Naive B cell (primary cell): ENCODE measurements at regions not wholly inside any gene's neighbourhood (a gene's known extent, or its start where the extent isn't known, plus 50 kb on each side); places are given as distances from the start of the nearest gene placed in this dataset.
"Not testable (repeated sequence)": the region's sequence is repeated elsewhere in the genome, so short reads cannot be mapped to it uniquely, and the experiment has no call there.

Experiments used
- ATAC-seq, 2 donors: fragments of 150-1000 bp; cut with Tn5 transposase; 2 replicates each; pipeline ENCODE4 v1.10.0; 2021; ENCODE audit warnings: low read depth in 2 of 2, mild to moderate bottlenecking in 2 of 2, moderate library complexity in 2 of 2
- DNase-seq: peaks from one replicate; pipeline ENCODE4 v3.0.0; 2022
- H3K27ac Mint-ChIP-seq, 6 donors: one replicate each; pipeline ENCODE4 v1.8.0; 2020 to 2022; ENCODE audit warnings: mild to moderate bottlenecking in 6 of 6, mixed read lengths in 6 of 6, moderate library complexity in 5 of 6, inconsistent platforms in 2 of 6
- H3K27me3 Mint-ChIP-seq, 3 donors: one replicate each; pipeline ENCODE4 v1.8.0; 2021 to 2022; ENCODE audit warnings: mixed read lengths in 3 of 3, mild to moderate bottlenecking in 1 of 3
- H3K36me3 Mint-ChIP-seq, 2 donors: one replicate each; pipeline ENCODE4 v1.8.0; 2020 to 2022; ENCODE audit warnings: mixed read lengths in 2 of 2, inconsistent platforms in 1 of 2, mild to moderate bottlenecking in 1 of 2
- H3K4me1 Mint-ChIP-seq, 3 donors: one replicate each; pipeline ENCODE4 v1.8.0; 2020 to 2022; ENCODE audit warnings: mixed read lengths in 3 of 3, inconsistent platforms in 1 of 3, mild to moderate bottlenecking in 1 of 3, moderate library complexity in 1 of 3
- H3K4me3 Mint-ChIP-seq, 8 donors: one replicate each; pipeline ENCODE4 v1.8.0; 2020 to 2022; ENCODE audit warnings: mild to moderate bottlenecking in 8 of 8, mixed read lengths in 8 of 8, moderate library complexity in 8 of 8, inconsistent platforms in 2 of 8
- H3K9me3 Mint-ChIP-seq, 7 donors: one replicate each; pipeline ENCODE4 v1.8.0; 2020 to 2022; ENCODE audit warnings: mixed read lengths in 7 of 7, mild to moderate bottlenecking in 5 of 7, inconsistent platforms in 2 of 7, moderate library complexity in 1 of 7

- no peak overlapping the region for H3K27ac Mint-ChIP-seq
- H3K27me3 Mint-ChIP-seq, result no peaks in the 10 kb centered on the region
- no peak overlapping the region for H3K4me3 Mint-ChIP-seq
These were observed 775.0 kb downstream of the DIPK2A start for GRCh38 chr3:144746631-144747030.

GRCh38 chr3:144749536-144750253 lies 778.1 kb downstream of the DIPK2A start:
- not testable (repeated sequence) for H3K4me3 Mint-ChIP-seq, DNase-seq, H3K36me3 Mint-ChIP-seq, H3K9me3 Mint-ChIP-seq, ATAC-seq, H3K27me3 Mint-ChIP-seq, H3K4me1 Mint-ChIP-seq, H3K27ac Mint-ChIP-seq

More at GRCh38 chr3:144746631-144747030, 775.0 kb downstream of the DIPK2A start:
- Mint-ChIP-seq H3K9me3 (peaks cover 0 to 6% (median 0%) of the 10 kb centered on the region in 7 donors), H3K36me3 (no peaks in the 10 kb centered on the region), H3K4me1 (no peaks in the 10 kb centered on the region)
- ATAC-seq (no peak), DNase-seq (no peak)

GRCh38 chr3:144754076-144754783 lies 782.6 kb downstream of the DIPK2A start:
- Mint-ChIP-seq H3K9me3 (peaks cover 0 to 6% (median 0%) of the 10 kb centered on the region in 7 donors), H3K4me1 (no peaks in the 10 kb centered on the region), H3K4me3 (no peak overlapping the region), H3K36me3 (no peaks in the 10 kb centered on the region), H3K27ac (no peak overlapping the region), H3K27me3 (no peaks in the 10 kb centered on the region)
- no peak for ATAC-seq
- no peak for DNase-seq

GRCh38 chr3:144756704-144757440 lies 785.2 kb downstream of the DIPK2A start:
- no peaks in the 10 kb centered on the region for H3K4me1 Mint-ChIP-seq
- H3K36me3 Mint-ChIP-seq, result no peaks in the 10 kb centered on the region
- peaks cover 0 to 5% (median 0%) of the 10 kb centered on the region in 7 donors for H3K9me3 Mint-ChIP-seq
- DNase-seq, result no peak
- no peaks in the 10 kb centered on the region for H3K27me3 Mint-ChIP-seq
- H3K4me3 Mint-ChIP-seq, result no peak overlapping the region
- ATAC-seq, result no peak
- H3K27ac Mint-ChIP-seq, result no peak overlapping the region

- H3K4me3 Mint-ChIP-seq, result no peak overlapping the region
- no peak overlapping the region for H3K27ac Mint-ChIP-seq
- no peak for DNase-seq
- H3K36me3 Mint-ChIP-seq, result no peaks in the 10 kb centered on the region
- no peaks in the 10 kb centered on the region for H3K9me3 Mint-ChIP-seq
- H3K27me3 Mint-ChIP-seq, result no peaks in the 10 kb centered on the region
- ATAC-seq, result no peak
- H3K4me1 Mint-ChIP-seq, result no peaks in the 10 kb centered on the region
These were observed 789.2 kb downstream of the DIPK2A start for GRCh38 chr3:144760831-144761230.

GRCh38 chr3:144762091-144762490 lies 790.5 kb downstream of the DIPK2A start:
- no peak overlapping the region for H3K27ac Mint-ChIP-seq
- ATAC-seq, result no peak

GRCh38 chr3:144763878-144764454 lies 792.3 kb downstream of the DIPK2A start:
- H3K27me3 Mint-ChIP-seq, result no peaks in the 10 kb centered on the region
- no peak overlapping the region for H3K27ac Mint-ChIP-seq
- H3K4me3 Mint-ChIP-seq, result no peak overlapping the region
- ATAC-seq (no peak), DNase-seq (no peak)
- no peaks in the 10 kb centered on the region for H3K9me3 Mint-ChIP-seq
- no peaks in the 10 kb centered on the region for H3K36me3 Mint-ChIP-seq
- H3K4me1 Mint-ChIP-seq, result no peaks in the 10 kb centered on the region

More at GRCh38 chr3:144762091-144762490, 790.5 kb downstream of the DIPK2A start:
- Mint-ChIP-seq H3K4me1 (no peaks in the 10 kb centered on the region), H3K27me3 (no peaks in the 10 kb centered on the region), H3K9me3 (no peaks in the 10 kb centered on the region), H3K36me3 (no peaks in the 10 kb centered on the region), H3K4me3 (no peak overlapping the region)
- no peak for DNase-seq

GRCh38 chr3:144770281-144770680 lies 798.7 kb downstream of the DIPK2A start:
- Mint-ChIP-seq H3K9me3 (no peaks in the 10 kb centered on the region), H3K27me3 (no peaks in the 10 kb centered on the region), H3K36me3 (no peaks in the 10 kb centered on the region), H3K4me1 (no peaks in the 10 kb centered on the region), H3K27ac (no peak overlapping the region), H3K4me3 (no peak overlapping the region)
- no peak for DNase-seq
- ATAC-seq, result no peak

GRCh38 chr3:144770915-144771351 lies 799.3 kb downstream of the DIPK2A start:
- Mint-ChIP-seq H3K27me3 (no peaks in the 10 kb centered on the region), H3K27ac (no peak overlapping the region), H3K4me1 (no peaks in the 10 kb centered on the region), H3K36me3 (no peaks in the 10 kb centered on the region), H3K9me3 (no peaks in the 10 kb centered on the region), H3K4me3 (no peak overlapping the region)
- DNase-seq (no peak), ATAC-seq (no peak)

- DNase-seq, result no peak
- no peaks in the 10 kb centered on the region for H3K36me3 Mint-ChIP-seq
- no peaks in the 10 kb centered on the region for H3K27me3 Mint-ChIP-seq
- H3K4me1 Mint-ChIP-seq, result no peaks in the 10 kb centered on the region
- no peak overlapping the region for H3K4me3 Mint-ChIP-seq
- no peak for ATAC-seq
- no peak overlapping the region for H3K27ac Mint-ChIP-seq
- H3K9me3 Mint-ChIP-seq, result no peaks in the 10 kb centered on the region
These were observed 799.8 kb downstream of the DIPK2A start for GRCh38 chr3:144771381-144771870.

- Mint-ChIP-seq H3K36me3 (no peaks in the 10 kb centered on the region), H3K9me3 (no peaks in the 10 kb centered on the region), H3K27ac (no peak overlapping the region)
These were observed 800.7 kb downstream of the DIPK2A start for GRCh38 chr3:144772372-144772771.

GRCh38 chr3:144773350-144773749 lies 801.7 kb downstream of the DIPK2A start:
- Mint-ChIP-seq H3K36me3 (no peaks in the 10 kb centered on the region), H3K4me3 (no peak overlapping the region), H3K27ac (no peak overlapping the region), H3K4me1 (no peaks in the 10 kb centered on the region), H3K9me3 (no peaks in the 10 kb centered on the region), H3K27me3 (no peaks in the 10 kb centered on the region)
- ATAC-seq (no peak), DNase-seq (no peak)

More at GRCh38 chr3:144772372-144772771, 800.7 kb downstream of the DIPK2A start:
- ATAC-seq (no peak), DNase-seq (no peak)
- Mint-ChIP-seq H3K27me3 (no peaks in the 10 kb centered on the region), H3K4me1 (no peaks in the 10 kb centered on the region), H3K4me3 (no peak overlapping the region)

- H3K4me1 Mint-ChIP-seq, result no peaks in the 10 kb centered on the region
- H3K27ac Mint-ChIP-seq, result no peak overlapping the region
- no peak for DNase-seq
- H3K36me3 Mint-ChIP-seq, result no peaks in the 10 kb centered on the region
- no peaks in the 10 kb centered on the region for H3K27me3 Mint-ChIP-seq
- ATAC-seq, result no peak
- H3K9me3 Mint-ChIP-seq, result no peaks in the 10 kb centered on the region
- no peak overlapping the region for H3K4me3 Mint-ChIP-seq
These were observed 803.3 kb downstream of the DIPK2A start for GRCh38 chr3:144774897-144775296.
